ENCODE measurements at regions not wholly inside any gene's neighbourhood (a gene's known extent, or its start where the extent isn't known, plus 50 kb on each side); places are given as distances from the start of the nearest gene placed in this dataset.
A peak's percentile ranks its signal among the peaks of the same experiment; 100 is the strongest.

DNA sequence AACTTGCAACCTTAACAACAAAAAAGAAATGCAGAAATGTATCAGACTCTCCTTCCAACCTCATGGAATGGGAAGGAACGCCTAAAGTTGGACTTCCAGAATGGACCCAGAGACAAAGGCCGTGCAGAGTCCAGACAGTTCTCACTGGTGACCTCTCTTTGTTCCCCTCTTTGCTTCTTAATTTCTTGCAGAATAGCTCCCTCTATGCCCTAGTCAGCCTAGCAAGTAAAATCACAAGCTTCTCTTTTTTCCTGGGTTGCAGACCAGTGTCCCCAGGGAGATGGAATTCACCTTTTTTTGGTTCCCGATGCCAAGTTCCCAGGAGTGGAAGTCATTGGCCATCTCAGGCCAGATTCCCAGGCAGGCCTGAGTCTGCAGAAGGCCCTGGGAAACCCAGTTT lies 278.0 kb downstream of the CCSER2 start:
- CTCF ChIA-PET = interaction anchor here (0.8 to 3.1 kb wide), 10 partner anchors 20 to 350 kb away, joined by 3 to 28 read pairs (median 6); no protein-coding TSS in a partner anchor

DNA sequence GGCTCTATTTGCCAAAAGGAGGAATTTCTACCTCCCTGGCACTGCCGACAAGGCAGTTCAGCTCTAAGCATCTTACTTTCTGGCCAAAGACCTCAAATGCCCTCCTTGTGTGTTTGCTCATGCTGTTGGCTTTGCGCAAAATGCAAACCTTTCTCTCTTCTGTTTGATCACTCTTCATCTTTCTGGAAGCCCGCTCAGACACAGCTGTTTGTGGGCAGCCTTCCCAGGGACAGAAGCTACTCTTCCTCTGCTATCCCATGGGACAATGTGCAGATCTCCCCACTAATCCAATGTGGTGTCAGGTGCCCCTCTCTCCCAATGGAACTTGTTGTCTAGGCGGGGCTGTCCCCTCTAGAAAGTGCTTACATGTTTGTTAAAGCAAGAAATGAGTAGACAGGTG lies 278.7 kb downstream of the CCSER2 start:
- Mint-ChIP-seq H3K27ac (no peak overlapping the region), H3K4me3 (no peak overlapping the region), H3K36me3 (no peaks in the 10 kb centered on the region), H3K4me1 (peaks cover 20% of the 10 kb centered on the region), H3K9me3 (no peaks in the 10 kb centered on the region), H3K27me3 (ENCODE audit: low read depth) (no peaks in the 10 kb centered on the region; the same call in 1 of the 2 replicates)
- CTCF ChIA-PET = interaction anchor here (1.0 to 3.1 kb wide), 9 partner anchors 21 to 350 kb away, joined by 3 to 28 read pairs (median 6); no protein-coding TSS in a partner anchor
- ATAC-seq (no peak), DNase-seq (ENCODE audit: low spot score) (no peak)
- POLR2A ChIA-PET = interaction anchor here (0.5 kb wide), 1 partner anchor 469 kb away, joined by 3 read pairs; no protein-coding TSS in a partner anchor
- TF ChIP-seq, protein P1, sequence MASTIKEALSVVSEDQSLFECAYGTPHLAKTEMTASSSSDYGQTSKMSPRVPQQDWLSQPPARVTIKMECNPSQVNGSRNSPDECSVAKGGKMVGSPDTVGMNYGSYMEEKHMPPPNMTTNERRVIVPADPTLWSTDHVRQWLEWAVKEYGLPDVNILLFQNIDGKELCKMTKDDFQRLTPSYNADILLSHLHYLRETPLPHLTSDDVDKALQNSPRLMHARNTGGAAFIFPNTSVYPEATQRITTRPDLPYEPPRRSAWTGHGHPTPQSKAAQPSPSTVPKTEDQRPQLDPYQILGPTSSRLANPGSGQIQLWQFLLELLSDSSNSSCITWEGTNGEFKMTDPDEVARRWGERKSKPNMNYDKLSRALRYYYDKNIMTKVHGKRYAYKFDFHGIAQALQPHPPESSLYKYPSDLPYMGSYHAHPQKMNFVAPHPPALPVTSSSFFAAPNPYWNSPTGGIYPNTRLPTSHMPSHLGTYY (CRISPR knock-in tag; IDR thresholded peaks at IDR 0.05) = no peak
- TF ChIP-seq ZNF263 (CRISPR knock-in tag; IDR thresholded peaks at IDR 0.05; ENCODE audit: low read depth) (no peak), NFATC4 (CRISPR knock-in tag; IDR thresholded peaks at IDR 0.05) (no peak), CREM (CRISPR knock-in tag; IDR thresholded peaks at IDR 0.05) (no peak), HMGA2 (CRISPR knock-in tag; IDR thresholded peaks at IDR 0.05) (no peak)

More for the DNA sequence above, 278.0 kb downstream of the CCSER2 start:
- no peak overlapping the region for H3K27ac Mint-ChIP-seq
- H3K27me3 Mint-ChIP-seq (ENCODE audit: low read depth) = no peaks in the 10 kb centered on the region; the same call in 1 of the 2 replicates
- no peaks in the 10 kb centered on the region for H3K9me3 Mint-ChIP-seq
- H3K36me3 Mint-ChIP-seq = no peaks in the 10 kb centered on the region
- DNase-seq (ENCODE audit: low spot score) (no peak), ATAC-seq (0 out of 2 replicates have a peak, but pooled peaks have one; percentile 12)
- TF ChIP-seq, protein P2, sequence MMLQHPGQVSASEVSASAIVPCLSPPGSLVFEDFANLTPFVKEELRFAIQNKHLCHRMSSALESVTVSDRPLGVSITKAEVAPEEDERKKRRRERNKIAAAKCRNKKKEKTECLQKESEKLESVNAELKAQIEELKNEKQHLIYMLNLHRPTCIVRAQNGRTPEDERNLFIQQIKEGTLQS (CRISPR knock-in tag; conservative IDR thresholded peaks at IDR 0.05) = no peak
- no peak for TF ChIP-seq ZNF263 (CRISPR knock-in tag; IDR thresholded peaks at IDR 0.05; ENCODE audit: low read depth)
- no peak for TF ChIP-seq MYBL2 (CRISPR knock-in tag; IDR thresholded peaks at IDR 0.05)
- TF ChIP-seq, protein P3, sequence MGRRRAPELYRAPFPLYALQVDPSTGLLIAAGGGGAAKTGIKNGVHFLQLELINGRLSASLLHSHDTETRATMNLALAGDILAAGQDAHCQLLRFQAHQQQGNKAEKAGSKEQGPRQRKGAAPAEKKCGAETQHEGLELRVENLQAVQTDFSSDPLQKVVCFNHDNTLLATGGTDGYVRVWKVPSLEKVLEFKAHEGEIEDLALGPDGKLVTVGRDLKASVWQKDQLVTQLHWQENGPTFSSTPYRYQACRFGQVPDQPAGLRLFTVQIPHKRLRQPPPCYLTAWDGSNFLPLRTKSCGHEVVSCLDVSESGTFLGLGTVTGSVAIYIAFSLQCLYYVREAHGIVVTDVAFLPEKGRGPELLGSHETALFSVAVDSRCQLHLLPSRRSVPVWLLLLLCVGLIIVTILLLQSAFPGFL (CRISPR knock-in tag; IDR thresholded peaks at IDR 0.05; ENCODE audit: borderline replicate concordance) = no peak
- no peak for TF ChIP-seq TEAD4 (CRISPR knock-in tag; IDR thresholded peaks at IDR 0.05)
- TF ChIP-seq SOX15 (CRISPR knock-in tag; IDR thresholded peaks at IDR 0.05) = no peak
- TF ChIP-seq, protein P4, sequence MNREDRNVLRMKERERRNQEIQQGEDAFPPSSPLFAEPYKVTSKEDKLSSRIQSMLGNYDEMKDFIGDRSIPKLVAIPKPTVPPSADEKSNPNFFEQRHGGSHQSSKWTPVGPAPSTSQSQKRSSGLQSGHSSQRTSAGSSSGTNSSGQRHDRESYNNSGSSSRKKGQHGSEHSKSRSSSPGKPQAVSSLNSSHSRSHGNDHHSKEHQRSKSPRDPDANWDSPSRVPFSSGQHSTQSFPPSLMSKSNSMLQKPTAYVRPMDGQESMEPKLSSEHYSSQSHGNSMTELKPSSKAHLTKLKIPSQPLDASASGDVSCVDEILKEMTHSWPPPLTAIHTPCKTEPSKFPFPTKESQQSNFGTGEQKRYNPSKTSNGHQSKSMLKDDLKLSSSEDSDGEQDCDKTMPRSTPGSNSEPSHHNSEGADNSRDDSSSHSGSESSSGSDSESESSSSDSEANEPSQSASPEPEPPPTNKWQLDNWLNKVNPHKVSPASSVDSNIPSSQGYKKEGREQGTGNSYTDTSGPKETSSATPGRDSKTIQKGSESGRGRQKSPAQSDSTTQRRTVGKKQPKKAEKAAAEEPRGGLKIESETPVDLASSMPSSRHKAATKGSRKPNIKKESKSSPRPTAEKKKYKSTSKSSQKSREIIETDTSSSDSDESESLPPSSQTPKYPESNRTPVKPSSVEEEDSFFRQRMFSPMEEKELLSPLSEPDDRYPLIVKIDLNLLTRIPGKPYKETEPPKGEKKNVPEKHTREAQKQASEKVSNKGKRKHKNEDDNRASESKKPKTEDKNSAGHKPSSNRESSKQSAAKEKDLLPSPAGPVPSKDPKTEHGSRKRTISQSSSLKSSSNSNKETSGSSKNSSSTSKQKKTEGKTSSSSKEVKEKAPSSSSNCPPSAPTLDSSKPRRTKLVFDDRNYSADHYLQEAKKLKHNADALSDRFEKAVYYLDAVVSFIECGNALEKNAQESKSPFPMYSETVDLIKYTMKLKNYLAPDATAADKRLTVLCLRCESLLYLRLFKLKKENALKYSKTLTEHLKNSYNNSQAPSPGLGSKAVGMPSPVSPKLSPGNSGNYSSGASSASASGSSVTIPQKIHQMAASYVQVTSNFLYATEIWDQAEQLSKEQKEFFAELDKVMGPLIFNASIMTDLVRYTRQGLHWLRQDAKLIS (CRISPR knock-in tag; IDR thresholded peaks at IDR 0.05; ENCODE audit: borderline replicate concordance) = no peak
- TF ChIP-seq, protein P5, sequence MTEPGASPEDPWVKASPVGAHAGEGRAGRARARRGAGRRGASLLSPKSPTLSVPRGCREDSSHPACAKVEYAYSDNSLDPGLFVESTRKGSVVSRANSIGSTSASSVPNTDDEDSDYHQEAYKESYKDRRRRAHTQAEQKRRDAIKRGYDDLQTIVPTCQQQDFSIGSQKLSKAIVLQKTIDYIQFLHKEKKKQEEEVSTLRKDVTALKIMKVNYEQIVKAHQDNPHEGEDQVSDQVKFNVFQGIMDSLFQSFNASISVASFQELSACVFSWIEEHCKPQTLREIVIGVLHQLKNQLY (CRISPR knock-in tag; IDR thresholded peaks at IDR 0.05) = no peak
- TF ChIP-seq, protein P6, sequence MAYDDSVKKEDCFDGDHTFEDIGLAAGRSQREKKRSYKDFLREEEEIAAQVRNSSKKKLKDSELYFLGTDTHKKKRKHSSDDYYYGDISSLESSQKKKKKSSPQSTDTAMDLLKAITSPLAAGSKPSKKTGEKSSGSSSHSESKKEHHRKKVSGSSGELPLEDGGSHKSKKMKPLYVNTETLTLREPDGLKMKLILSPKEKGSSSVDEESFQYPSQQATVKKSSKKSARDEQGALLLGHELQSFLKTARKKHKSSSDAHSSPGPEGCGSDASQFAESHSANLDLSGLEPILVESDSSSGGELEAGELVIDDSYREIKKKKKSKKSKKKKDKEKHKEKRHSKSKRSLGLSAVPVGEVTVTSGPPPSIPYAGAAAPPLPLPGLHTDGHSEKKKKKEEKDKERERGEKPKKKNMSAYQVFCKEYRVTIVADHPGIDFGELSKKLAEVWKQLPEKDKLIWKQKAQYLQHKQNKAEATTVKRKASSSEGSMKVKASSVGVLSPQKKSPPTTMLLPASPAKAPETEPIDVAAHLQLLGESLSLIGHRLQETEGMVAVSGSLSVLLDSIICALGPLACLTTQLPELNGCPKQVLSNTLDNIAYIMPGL (CRISPR knock-in tag; IDR thresholded peaks at IDR 0.05) = no peak
- TF ChIP-seq, protein P7, sequence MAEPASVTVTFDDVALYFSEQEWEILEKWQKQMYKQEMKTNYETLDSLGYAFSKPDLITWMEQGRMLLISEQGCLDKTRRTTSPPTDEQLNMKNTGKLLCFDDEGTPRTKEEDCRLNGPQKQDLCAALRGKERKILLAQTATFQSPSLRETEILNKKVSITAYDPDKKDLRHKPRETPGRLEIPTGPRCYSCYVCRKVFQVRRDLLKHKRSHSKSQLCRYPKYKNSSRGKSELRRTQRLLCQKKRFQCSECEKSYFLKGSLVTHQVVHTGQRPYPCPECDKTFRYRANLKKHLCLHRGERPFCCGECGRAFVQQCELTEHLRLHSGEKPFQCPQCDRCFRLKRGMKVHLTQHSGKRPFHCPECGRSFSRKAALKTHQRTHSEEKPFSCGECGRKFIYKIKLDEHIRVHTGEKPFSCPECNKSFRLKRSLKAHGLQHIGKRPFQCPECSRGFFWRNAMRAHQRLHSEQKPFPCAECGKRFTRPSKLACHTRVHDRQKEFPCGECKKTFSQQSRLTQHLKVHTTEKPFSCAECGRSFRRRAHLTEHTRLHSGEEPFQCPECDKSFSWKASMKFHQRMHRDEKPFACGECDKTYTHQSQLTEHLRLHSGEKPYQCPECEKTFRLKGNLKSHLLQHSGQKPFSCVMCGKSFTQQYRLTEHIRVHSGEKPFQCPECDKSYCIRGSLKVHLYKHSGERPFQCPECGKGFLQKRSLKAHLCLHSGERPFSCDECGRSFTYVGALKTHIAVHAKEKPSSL (CRISPR knock-in tag; conservative IDR thresholded peaks at IDR 0.05) = no peak
- TF ChIP-seq NR3C1 (CRISPR knock-in tag; conservative IDR thresholded peaks at IDR 0.05; ENCODE audit: low read depth) = no peak
- H3K4me1 Mint-ChIP-seq = peaks cover 20% of the 10 kb centered on the region
- no peak overlapping the region for H3K4me3 Mint-ChIP-seq
- POLR2A ChIA-PET = interaction anchor here (0.5 kb wide), 1 partner anchor 468 kb away, joined by 3 read pairs; no protein-coding TSS in a partner anchor

All from WTC11 (cell line).